GM12873 (cell line): ENCODE measurements at regions not wholly inside any gene's neighbourhood (a gene's known extent, or its start where the extent isn't known, plus 50 kb on each side); places are given as distances from the start of the nearest gene placed in this dataset.

ENCODE experiments used
- TF ChIP-seq, protein P1 (sequence below): IDR thresholded peaks from 2 replicates; pipeline ENCODE4 v1.5.1; 2012; ENCODE audit warnings: low read depth, mild to moderate bottlenecking, moderate library complexity, low read length, control low read depth; ENCODE audit not compliant: insufficient read depth; ENCODE audit errors: missing control alignments

DNA sequence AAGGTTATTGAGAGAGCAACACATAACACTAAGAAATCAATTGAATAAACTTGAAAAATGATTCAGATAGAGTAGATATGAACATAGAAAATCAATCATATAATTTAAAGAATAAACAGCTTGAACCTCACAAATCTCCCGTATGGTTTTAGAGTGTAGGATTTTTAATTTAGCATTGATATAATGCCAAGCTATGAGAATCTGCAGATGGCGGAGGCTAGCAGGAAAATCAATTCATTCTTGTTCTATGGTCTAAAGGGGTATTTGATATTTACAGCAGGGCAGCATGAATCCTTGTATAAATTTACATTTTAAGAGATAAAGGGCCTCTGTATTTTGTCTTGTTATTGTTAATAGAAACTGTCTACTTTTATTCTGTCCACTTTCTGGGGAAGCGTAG, 797.0 kb downstream of the GALR1 start:
- TF ChIP-seq, protein P1, sequence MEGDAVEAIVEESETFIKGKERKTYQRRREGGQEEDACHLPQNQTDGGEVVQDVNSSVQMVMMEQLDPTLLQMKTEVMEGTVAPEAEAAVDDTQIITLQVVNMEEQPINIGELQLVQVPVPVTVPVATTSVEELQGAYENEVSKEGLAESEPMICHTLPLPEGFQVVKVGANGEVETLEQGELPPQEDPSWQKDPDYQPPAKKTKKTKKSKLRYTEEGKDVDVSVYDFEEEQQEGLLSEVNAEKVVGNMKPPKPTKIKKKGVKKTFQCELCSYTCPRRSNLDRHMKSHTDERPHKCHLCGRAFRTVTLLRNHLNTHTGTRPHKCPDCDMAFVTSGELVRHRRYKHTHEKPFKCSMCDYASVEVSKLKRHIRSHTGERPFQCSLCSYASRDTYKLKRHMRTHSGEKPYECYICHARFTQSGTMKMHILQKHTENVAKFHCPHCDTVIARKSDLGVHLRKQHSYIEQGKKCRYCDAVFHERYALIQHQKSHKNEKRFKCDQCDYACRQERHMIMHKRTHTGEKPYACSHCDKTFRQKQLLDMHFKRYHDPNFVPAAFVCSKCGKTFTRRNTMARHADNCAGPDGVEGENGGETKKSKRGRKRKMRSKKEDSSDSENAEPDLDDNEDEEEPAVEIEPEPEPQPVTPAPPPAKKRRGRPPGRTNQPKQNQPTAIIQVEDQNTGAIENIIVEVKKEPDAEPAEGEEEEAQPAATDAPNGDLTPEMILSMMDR = no peak

DNA sequence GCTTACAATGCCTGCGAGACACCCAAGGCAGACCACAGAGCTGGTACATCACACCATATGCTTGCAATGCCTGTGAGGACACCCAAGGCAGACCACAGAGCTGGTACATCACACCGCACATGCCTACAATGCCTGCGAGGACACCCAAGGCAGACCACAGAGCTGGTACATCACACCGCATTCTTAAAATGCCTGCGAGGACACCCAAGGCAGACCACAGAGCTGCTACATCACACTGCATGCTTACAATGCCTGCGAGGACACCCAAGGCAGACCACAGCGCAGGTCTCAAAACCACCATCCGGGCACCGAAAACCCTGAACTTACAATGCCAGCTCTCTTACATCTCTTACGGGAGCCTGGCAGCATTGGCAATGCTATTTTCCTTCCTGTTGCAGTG, 799.6 kb downstream of the GALR1 start:
- TF ChIP-seq, protein P1 = no peak

DNA sequence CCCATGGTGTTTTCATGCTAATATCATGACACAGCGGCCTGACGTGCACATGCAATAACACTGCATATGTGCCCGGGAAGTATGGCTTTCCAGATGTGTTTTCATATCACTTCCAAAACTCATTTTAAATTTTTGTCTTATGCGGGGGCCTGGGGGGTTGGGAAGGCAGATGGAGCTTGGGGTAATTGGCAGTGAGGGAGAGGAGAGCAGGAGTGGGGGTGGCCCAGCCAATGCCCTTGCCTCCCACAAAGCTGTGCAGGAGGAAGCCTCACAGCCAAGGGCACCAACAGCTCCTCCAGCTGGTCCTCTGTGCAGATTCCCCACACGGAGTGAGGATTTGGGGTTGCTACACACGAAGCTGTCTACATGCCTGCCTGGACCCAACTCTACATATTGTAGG, 805.2 kb downstream of the GALR1 start:
- TF ChIP-seq, protein P1 = no peak

DNA sequence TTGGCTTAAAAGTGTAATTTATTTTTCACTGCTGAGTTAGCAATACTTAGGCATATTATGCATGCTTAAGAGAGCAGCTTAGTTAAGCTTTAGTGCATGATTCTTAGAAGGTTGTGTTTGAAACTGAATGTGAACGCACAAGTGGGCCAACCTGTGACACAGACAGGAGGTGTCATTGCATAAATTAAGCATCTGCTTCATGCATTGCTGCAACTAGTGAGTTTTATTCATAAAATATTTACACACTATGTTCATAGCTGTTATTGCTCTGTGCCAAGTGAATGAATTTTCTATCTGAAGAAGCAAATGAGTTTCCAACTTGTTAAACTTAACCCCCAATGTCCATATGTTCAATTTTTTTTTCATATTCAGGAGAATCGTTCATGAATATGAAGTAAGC, 806.4 kb downstream of the GALR1 start:
- TF ChIP-seq, protein P1 = no peak

DNA sequence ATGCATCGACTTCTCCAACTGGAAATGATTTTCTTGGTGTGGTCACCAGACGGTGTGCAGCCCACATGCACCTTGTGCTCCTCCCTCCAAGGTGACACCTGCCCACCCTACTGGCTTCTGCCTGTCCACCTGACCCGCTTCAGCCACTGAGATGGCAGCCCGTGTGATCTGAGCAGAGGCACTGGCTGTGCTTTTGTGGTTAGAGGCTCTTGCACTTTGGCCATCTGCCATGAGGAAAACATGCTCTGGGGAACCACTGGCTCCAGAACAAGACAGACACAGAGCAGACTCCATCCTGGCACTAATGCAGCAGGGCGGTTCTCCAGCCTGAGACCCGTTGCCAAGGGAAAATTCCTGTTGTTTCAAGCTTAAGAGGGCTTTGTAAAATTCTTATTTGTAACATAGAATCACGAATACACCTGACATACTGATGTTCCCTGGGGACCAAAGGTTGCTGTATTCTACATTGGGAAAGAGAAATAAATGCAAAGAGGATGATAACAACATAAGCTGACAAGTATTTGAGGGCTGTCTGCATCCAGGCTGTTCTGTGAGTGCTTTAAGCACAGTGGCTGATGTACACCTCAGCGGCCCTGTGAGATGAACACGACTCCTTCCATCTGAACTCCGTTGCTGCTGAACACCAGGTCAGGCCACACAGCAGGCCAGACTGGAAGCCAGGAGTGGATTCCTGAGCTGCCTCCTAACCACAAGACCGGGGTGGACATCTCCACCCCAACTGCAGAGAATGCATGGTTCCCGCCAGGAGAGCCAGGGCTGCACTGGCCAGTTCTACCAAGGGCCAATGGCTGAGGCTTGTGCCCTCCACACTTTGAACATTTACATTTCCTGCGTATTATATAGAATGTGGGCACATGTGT, 820.4 kb downstream of the GALR1 start:
- TF ChIP-seq, protein P1 = no peak

DNA sequence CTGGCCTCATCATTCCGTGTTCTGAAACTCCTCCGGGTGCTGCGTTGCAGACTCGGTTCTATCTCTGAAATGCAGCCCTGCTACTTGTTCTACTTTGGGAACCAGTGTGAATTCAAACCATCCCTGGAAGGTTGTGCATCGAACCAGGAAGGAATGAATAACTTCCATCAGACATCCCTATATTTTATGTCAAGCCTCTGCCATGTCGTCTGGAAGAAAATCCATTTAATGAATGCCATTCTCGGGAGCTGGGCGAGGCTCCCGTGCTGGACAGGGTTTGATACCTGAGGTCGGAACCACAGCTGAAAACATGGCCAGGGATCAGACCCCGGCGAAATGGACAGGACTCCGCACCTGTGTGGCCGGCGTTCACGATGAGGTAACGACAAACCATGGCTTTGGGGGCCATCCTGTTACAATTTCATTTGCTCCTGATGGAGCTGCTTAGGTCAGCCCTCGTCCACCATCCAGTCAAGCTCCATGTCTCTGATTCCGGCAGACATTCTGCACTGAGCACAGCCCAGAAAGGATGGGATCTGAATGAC, 821.6 kb downstream of the GALR1 start:
- TF ChIP-seq, protein P1 = no peak

DNA sequence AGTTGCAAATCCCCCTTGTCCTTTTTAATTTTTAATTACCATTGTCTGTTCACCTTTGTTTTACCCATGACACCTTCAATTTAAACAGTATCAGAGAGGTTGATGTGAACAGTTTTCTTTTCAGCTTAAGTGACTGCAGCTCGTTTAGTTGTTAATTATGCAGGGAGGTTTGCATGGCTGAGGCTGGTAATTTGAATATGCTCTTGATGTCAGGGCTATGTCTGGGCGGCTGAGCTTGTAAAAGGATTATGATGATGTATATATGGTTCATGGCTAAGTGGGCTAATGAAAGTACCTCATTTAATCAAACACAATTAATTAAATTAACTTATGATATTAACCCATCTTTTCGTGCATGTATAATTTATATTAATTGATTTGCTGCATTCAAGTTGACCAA, 822.1 kb downstream of the GALR1 start:
- TF ChIP-seq, protein P1 = no peak
